Vagina (tissue), 2 donors: ENCODE measurements at regions not wholly inside any gene's neighbourhood (a gene's known extent, or its start where the extent isn't known, plus 50 kb on each side); places are given as distances from the start of the nearest gene placed in this dataset.

Source experiments
- DNase-seq, 2 donors: peaks; one replicate each; pipeline ENCODE4 v3.0.0-alpha.2; 2017; ENCODE audit errors: extremely low spot score in 2 of 2
- H3K27ac ChIP-seq: fragments of 200-600 bp; sonication (generic); one replicate; pipeline ENCODE4 v1.5.1; 2019
- H3K27me3 ChIP-seq: fragments of 200-600 bp; sonication (generic); one replicate; pipeline ENCODE4 v1.5.1; 2019
- H3K36me3 ChIP-seq, 2 donors: fragments of 200-600 bp; sonication (generic); one replicate each; pipeline ENCODE4 v1.5.1; 2017 to 2019
- H3K4me1 ChIP-seq: fragments of 200-600 bp; sonication (generic); one replicate; pipeline ENCODE4 v1.5.1; 2019
- H3K4me3 ChIP-seq, 2 donors: fragments of 200-600 bp; sonication (generic); 1 replicate in 1 of 2; 2 replicates in 1 of 2; pipeline ENCODE4 v1.5.1; 2016 to 2019
- H3K9me3 ChIP-seq: fragments of 200-600 bp; sonication (generic); one replicate; pipeline ENCODE4 v1.5.1; 2019
- POLR2A ChIP-seq, 2 donors: fragments of 450-650 bp; IDR thresholded peaks; one replicate each; pipeline ENCODE4 v1.6.1; 2017; ENCODE audit warnings: antibody characterized with exemption in 2 of 2, mild to moderate bottlenecking in 2 of 2, moderate library complexity in 2 of 2
- POLR2AphosphoS5 ChIP-seq, 2 donors: sonication (generic); formaldehyde crosslinking; IDR thresholded peaks; one replicate each; pipeline ENCODE4 v1.9.0; 2017; ENCODE audit warnings: antibody characterized with exemption in 2 of 2, mild to moderate bottlenecking in 2 of 2, low read depth in 1 of 2; ENCODE audit not compliant: insufficient read depth in 1 of 2
- intact Hi-C: fragments of 100-400 bp; cut with DNase I; formaldehyde crosslinking; loops from one replicate; pipeline ENCODE4 v1.15.1; 2023
- TF ChIP-seq, protein P1 (sequence below), 3 experiments: fragments of 450-650 bp in 2 of 3; fragments of 200-600 bp in 1 of 3; sonication (generic) in 1 of 3; IDR thresholded peaks; one replicate each; pipeline ENCODE4 v1.5.1; 2017 to 2019; ENCODE audit warnings: antibody characterized with exemption in 3 of 3, mild to moderate bottlenecking in 2 of 3, moderate library complexity in 2 of 3

DNA sequence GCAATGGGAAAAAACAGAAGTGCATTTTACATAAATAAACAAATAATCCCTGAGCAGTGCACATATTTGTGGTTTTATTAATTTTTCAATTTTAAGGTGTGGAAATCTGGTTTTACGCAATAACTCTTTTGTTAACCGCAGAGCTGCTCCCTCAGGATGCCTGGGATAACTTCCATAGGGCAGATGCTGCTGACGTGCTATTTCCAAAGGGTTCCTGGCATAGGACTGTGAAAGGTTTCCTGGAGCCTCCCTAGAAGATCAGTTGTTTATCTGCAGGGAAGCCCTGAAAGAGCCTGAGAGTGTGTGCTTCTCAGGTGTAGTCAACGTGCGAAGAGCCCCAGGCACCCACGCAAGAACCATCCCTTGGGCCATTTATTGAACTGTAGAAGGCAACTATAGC is 443.5 kb downstream of the PLK2 start:
- intact Hi-C loops: no loop called here
- no peaks in the 10 kb centered on the region for H3K9me3 ChIP-seq
- no peaks in the 10 kb centered on the region for H3K36me3 ChIP-seq
- no peak overlapping the region for H3K4me3 ChIP-seq
- H3K27me3 ChIP-seq: no peaks in the 10 kb centered on the region
- DNase-seq: no peak
- TF ChIP-seq POLR2AphosphoS5 (IDR thresholded peaks at IDR 0.05; ENCODE audit: insufficient read depth in 1 of 2, low read depth in 1 of 2) (no peak), POLR2A (IDR thresholded peaks at IDR 0.05) (no peak)
- TF ChIP-seq, protein P1, sequence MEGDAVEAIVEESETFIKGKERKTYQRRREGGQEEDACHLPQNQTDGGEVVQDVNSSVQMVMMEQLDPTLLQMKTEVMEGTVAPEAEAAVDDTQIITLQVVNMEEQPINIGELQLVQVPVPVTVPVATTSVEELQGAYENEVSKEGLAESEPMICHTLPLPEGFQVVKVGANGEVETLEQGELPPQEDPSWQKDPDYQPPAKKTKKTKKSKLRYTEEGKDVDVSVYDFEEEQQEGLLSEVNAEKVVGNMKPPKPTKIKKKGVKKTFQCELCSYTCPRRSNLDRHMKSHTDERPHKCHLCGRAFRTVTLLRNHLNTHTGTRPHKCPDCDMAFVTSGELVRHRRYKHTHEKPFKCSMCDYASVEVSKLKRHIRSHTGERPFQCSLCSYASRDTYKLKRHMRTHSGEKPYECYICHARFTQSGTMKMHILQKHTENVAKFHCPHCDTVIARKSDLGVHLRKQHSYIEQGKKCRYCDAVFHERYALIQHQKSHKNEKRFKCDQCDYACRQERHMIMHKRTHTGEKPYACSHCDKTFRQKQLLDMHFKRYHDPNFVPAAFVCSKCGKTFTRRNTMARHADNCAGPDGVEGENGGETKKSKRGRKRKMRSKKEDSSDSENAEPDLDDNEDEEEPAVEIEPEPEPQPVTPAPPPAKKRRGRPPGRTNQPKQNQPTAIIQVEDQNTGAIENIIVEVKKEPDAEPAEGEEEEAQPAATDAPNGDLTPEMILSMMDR (IDR thresholded peaks at IDR 0.05): no peak
- H3K27ac ChIP-seq: no peak overlapping the region
- H3K4me1 ChIP-seq: peaks cover 8% of the 10 kb centered on the region

DNA sequence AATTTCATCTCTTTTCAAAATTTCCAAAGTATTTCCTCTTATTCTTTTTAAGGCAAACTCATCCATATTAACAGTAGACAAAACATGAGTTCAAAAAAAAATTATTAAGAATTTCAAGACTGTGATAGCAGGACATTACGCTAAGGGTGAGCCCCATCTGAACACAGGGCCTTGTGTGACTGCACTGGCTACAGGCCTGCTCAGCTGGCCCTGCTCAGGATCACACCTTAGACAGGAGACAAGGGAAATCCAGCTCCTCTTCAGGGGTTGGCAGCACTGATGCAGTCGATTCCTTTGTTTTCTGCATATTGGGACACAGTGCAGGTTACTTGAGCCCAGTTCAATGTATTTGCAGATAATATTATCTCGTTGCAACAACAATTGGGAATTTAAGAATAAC is 444.7 kb downstream of the PLK2 start:
- no peak overlapping the region for H3K4me3 ChIP-seq
- no peak overlapping the region for H3K27ac ChIP-seq
- DNase-seq: no peak
- intact Hi-C loops: no loop called here
- TF ChIP-seq POLR2A (IDR thresholded peaks at IDR 0.05) (no peak), POLR2AphosphoS5 (IDR thresholded peaks at IDR 0.05; ENCODE audit: insufficient read depth in 1 of 2, low read depth in 1 of 2) (no peak)
- TF ChIP-seq, protein P1 (IDR thresholded peaks at IDR 0.05): no peak
- H3K36me3 ChIP-seq: no peaks in the 10 kb centered on the region
- H3K27me3 ChIP-seq: no peaks in the 10 kb centered on the region
- H3K4me1 ChIP-seq: peaks cover 8% of the 10 kb centered on the region
- H3K9me3 ChIP-seq: no peaks in the 10 kb centered on the region

DNA sequence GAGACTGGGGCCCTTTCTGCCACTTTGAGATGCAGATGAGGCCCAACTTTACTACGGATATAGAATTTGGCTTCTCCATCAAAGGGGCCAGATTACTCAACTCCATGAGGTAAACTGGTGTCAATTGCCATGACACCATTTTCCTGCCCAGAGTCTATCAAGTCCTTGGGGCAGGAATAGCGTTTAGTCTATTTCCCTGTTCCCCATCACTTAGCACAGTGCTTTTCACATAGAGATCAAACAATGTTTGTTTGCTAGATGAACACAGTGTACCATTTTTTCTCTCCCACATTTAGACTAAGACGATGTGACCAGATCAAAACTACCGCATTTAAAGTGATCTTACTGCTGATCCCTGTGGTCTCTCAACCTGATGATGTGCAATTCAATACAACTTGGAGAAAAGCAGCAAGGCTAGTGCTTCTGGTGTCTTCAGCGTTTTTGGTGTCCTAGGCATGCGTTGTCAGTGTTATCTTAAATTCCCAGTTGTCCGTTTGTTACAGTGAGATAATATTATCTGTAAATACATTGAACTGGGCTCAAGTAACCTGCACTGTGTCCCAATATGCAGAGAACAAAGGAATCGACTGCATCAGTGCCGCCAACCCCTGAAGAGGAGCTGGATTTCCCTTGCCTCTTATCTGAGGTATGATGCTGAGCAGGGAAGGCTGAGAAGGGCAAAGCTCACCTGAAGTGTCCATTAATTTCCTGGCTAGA is 446.2 kb downstream of the PLK2 start:
- no peak for TF ChIP-seq POLR2AphosphoS5 (IDR thresholded peaks at IDR 0.05; ENCODE audit: insufficient read depth in 1 of 2, low read depth in 1 of 2)
- TF ChIP-seq, protein P1 (IDR thresholded peaks at IDR 0.05): no peak
- TF ChIP-seq POLR2A (IDR thresholded peaks at IDR 0.05): no peak
- intact Hi-C loops: no loop called here
- no peak overlapping the region for H3K4me3 ChIP-seq
- no peak for DNase-seq
- H3K36me3 ChIP-seq: no peaks in the 10 kb centered on the region
- no peak overlapping the region for H3K27ac ChIP-seq
- no peaks in the 10 kb centered on the region for H3K9me3 ChIP-seq
- no peaks in the 10 kb centered on the region for H3K27me3 ChIP-seq
- peaks cover 1% of the 10 kb centered on the region for H3K4me1 ChIP-seq

DNA sequence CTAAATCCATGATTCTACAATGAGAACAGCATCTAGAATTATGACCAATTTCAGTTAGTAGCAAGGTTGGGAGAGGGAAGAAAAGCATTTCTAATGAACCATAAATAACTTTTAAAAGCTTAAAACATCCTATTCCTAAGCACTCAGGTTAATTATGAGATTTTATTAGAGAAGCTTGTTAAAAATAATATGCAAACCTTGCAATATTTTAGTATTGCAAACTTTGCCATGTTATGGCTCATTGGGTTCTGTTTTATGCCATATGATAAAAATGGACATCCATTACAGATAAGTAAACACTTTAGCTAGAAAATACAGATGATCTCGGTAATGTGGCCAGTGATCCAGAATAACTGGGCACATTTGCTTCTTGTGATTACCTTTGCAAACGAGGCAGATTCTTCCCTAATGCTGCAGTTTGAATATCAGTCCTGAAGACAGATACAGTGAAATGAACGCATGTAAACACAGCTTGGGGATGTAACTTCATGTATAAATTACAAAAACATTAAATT is 447.0 kb downstream of the PLK2 start:
- TF ChIP-seq POLR2AphosphoS5 (IDR thresholded peaks at IDR 0.05; ENCODE audit: insufficient read depth in 1 of 2, low read depth in 1 of 2): no peak
- no peak for TF ChIP-seq POLR2A (IDR thresholded peaks at IDR 0.05)
- TF ChIP-seq, protein P1 (IDR thresholded peaks at IDR 0.05): no peak

DNA sequence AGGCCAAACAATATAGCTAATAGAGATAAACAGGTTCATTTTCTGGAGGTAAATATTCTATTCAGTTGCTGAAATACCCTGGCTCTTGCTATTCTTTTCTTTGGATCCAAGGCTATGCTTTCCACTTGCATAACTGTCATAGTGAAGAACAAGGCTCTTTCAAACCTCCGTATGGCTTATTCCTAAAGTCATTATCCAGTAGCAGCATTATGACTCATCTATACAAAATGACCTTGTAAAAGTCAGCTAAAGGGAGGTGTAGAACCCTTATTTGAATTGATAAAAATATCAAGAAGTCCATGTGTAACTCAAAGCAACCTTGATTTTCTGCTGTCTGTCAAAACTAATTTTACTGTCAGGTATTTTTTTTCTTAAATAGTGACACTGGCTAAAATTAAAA is 447.8 kb downstream of the PLK2 start:
- no peak for TF ChIP-seq POLR2AphosphoS5 (IDR thresholded peaks at IDR 0.05; ENCODE audit: insufficient read depth in 1 of 2, low read depth in 1 of 2)
- TF ChIP-seq, protein P1 (IDR thresholded peaks at IDR 0.05): no peak
- no peak for TF ChIP-seq POLR2A (IDR thresholded peaks at IDR 0.05)
- H3K9me3 ChIP-seq: no peaks in the 10 kb centered on the region
- no peaks in the 10 kb centered on the region for H3K4me1 ChIP-seq
- intact Hi-C loops: no loop called here
- no peak overlapping the region for H3K27ac ChIP-seq
- no peaks in the 10 kb centered on the region for H3K27me3 ChIP-seq
- DNase-seq: no peak
- no peaks in the 10 kb centered on the region for H3K36me3 ChIP-seq
- no peak overlapping the region for H3K4me3 ChIP-seq

More for the DNA sequence above, 447.0 kb downstream of the PLK2 start:
- H3K27me3 ChIP-seq: no peaks in the 10 kb centered on the region
- H3K27ac ChIP-seq: no peak overlapping the region
- no peak for DNase-seq
- intact Hi-C loops: no loop called here
- no peaks in the 10 kb centered on the region for H3K4me1 ChIP-seq
- no peaks in the 10 kb centered on the region for H3K9me3 ChIP-seq
- H3K36me3 ChIP-seq: no peaks in the 10 kb centered on the region
- H3K4me3 ChIP-seq: no peak overlapping the region
